A549 (cell line): ENCODE measurements at regions not wholly inside any gene's neighbourhood (a gene's known extent, or its start where the extent isn't known, plus 50 kb on each side); places are given as distances from the start of the nearest gene placed in this dataset.

Source experiments
- ATAC-seq, 2 experiments: fragments of 200-7000 bp in 1 of 2; fragments of >200 bp in 1 of 2; cut with Nextera tagmentation in 1 of 2; cut with Tn5 transposase in 1 of 2; 3 replicates each; pipeline versions ENCODE4 v1.8.0 to v1.9.1; 2018 to 2020; ENCODE audit warnings: mild to moderate bottlenecking in 1 of 2, moderate library complexity in 1 of 2
- CTCF ChIA-PET: fragments of 300-600 bp; sonication (Branson Sonifier 250); formaldehyde crosslinking; extraction: SDS; loops from one replicate; lab custom pipeline; 2021; ENCODE audit warnings: antibody characterized with exemption, inconsistent platforms; lab: Yijun Ruan, JAX
- POLR2A ChIA-PET: fragments of 350-600 bp; formaldehyde crosslinking; extraction: SDS; loops from one replicate; lab custom pipeline; 2021; ENCODE audit warnings: antibody characterized with exemption, inconsistent platforms; lab: Yijun Ruan, JAX
- DNase-seq, 2 experiments: peaks; one replicate each; pipeline versions ENCODE4 v3.0.0 to v3.0.0-alpha.2; 2011 to 2016; ENCODE audit warnings: low read depth in 1 of 2, low spot score in 1 of 2
- FAIRE-seq: peaks from 2 replicates; lab custom pipeline; 2011; peaks lifted over from hg19 to GRCh38; lab: Jason Lieb, UNC
- H3K27ac ChIP-seq, 2 experiments: fragments of >200 bp; sonication (Bioruptor Twin); formaldehyde crosslinking; 3 replicates each; pipeline ENCODE4 v1.5.1; 2016 to 2017
- H3K4me1 ChIP-seq: fragments of >200 bp; sonication (Bioruptor Twin); formaldehyde crosslinking; 3 replicates; pipeline ENCODE4 v1.6.1; 2016
- H3K4me2 ChIP-seq: fragments of >200 bp; sonication (Bioruptor Twin); formaldehyde crosslinking; 3 replicates; pipeline ENCODE4 v1.6.1; 2016
- H3K4me3 ChIP-seq: fragments of >200 bp; sonication (Bioruptor Twin); formaldehyde crosslinking; 3 replicates; pipeline ENCODE4 v1.5.1; 2016
- H3K9me3 ChIP-seq: fragments of >200 bp; sonication (Bioruptor Twin); formaldehyde crosslinking; 3 replicates; pipeline ENCODE4 v1.6.1; 2016
- ATOH8 ChIP-seq: fragments of 250-450 bp; sonication (Bioruptor Pico); IDR thresholded peaks from 2 replicates; pipeline ENCODE4 v1.5.0; 2020; ENCODE audit warnings: low read depth, mild to moderate bottlenecking, moderate library complexity
- CBX8 ChIP-seq: fragments of 200-600 bp; sonication (generic); IDR thresholded peaks from 2 replicates; pipeline ENCODE4 v1.6.1; 2016
- CHD2 ChIP-seq: fragments of 150-350 bp; IDR thresholded peaks from 2 replicates; pipeline ENCODE4 v1.6.1; 2014; ENCODE audit warnings: low read length; ENCODE audit not compliant: partially characterized antibody
- EHMT2 ChIP-seq: fragments of 200-600 bp; sonication (generic); IDR thresholded peaks from 2 replicates; pipeline ENCODE4 v1.6.1; 2016; ENCODE audit warnings: antibody characterized with exemption, low read depth, mild to moderate bottlenecking, moderate library complexity
- ELK1 ChIP-seq: fragments of 150-350 bp; IDR thresholded peaks from 2 replicates; pipeline ENCODE4 v1.6.1; 2014; ENCODE audit warnings: low read depth, mild to moderate bottlenecking, low read length
- ESRRA ChIP-seq: fragments of 150-350 bp; IDR thresholded peaks from 2 replicates; pipeline ENCODE4 v1.6.1; 2014; ENCODE audit warnings: mild to moderate bottlenecking, low read length, borderline replicate concordance
- FOSB ChIP-seq: fragments of 250-450 bp; sonication (Bioruptor Pico); IDR thresholded peaks from 2 replicates; pipeline ENCODE4 v1.5.0; 2020; ENCODE audit warnings: mild to moderate bottlenecking, moderate library complexity
- FOXS1 ChIP-seq: fragments of 250-450 bp; sonication (Bioruptor Pico); IDR thresholded peaks from 2 replicates; pipeline ENCODE4 v1.5.0; 2020; ENCODE audit warnings: mild to moderate bottlenecking, moderate library complexity
- GATA3 ChIP-seq: IDR thresholded peaks from 2 replicates; pipeline ENCODE4 v1.6.1; 2012; ENCODE audit warnings: borderline replicate concordance
- HDAC2 ChIP-seq: fragments of 200-600 bp; sonication (generic); IDR thresholded peaks from 2 replicates; pipeline ENCODE4 v1.6.1; 2016
- HEYL ChIP-seq: fragments of 250-450 bp; sonication (Bioruptor Pico); IDR thresholded peaks from 2 replicates; pipeline ENCODE4 v1.8.0; 2021; ENCODE audit warnings: mild to moderate bottlenecking, moderate library complexity
- JUN ChIP-seq, 2 experiments: fragments of >200 bp; sonication (Bioruptor Twin); formaldehyde crosslinking; IDR thresholded peaks; 2 replicates in 1 of 2; 3 replicates in 1 of 2; pipeline ENCODE4 v1.6.1; 2016 to 2017
- JUNB ChIP-seq: fragments of >200 bp; sonication (Bioruptor Twin); formaldehyde crosslinking; IDR thresholded peaks from 2 replicates; pipeline ENCODE4 v1.6.1; 2016
- MAX ChIP-seq: IDR thresholded peaks from 2 replicates; pipeline ENCODE4 v1.6.1; 2012
- MAZ ChIP-seq: fragments of 150-350 bp; IDR thresholded peaks from 2 replicates; pipeline ENCODE4 v1.6.1; 2014; ENCODE audit warnings: antibody characterized with exemption, low read depth, low read length, borderline replicate concordance
- MYC ChIP-seq: IDR thresholded peaks from 2 replicates; pipeline ENCODE4 v1.6.1; 2012; ENCODE audit warnings: mild to moderate bottlenecking, inconsistent platforms, low read length, improper control_type of control experiment, borderline replicate concordance
- POLR2AphosphoS2 ChIP-seq: conservative IDR thresholded peaks from 2 replicates; pipeline ENCODE4 v1.6.1; 2012; ENCODE audit warnings: low read length, improper control_type of control experiment, inconsistent platforms
- RAD21 ChIP-seq, 2 experiments: fragments of >200 bp in 1 of 2; sonication (Bioruptor Twin) in 1 of 2; formaldehyde crosslinking in 1 of 2; IDR thresholded peaks in 1 of 2; conservative IDR thresholded peaks in 1 of 2; 2 replicates in 1 of 2; 3 replicates in 1 of 2; pipeline ENCODE4 v1.6.1; 2012 to 2018; ENCODE audit warnings: inconsistent platforms in 1 of 2
- RCOR1 ChIP-seq: fragments of 150-350 bp; IDR thresholded peaks from 2 replicates; pipeline ENCODE4 v1.6.1; 2014; ENCODE audit warnings: antibody characterized with exemption, low read length, low read depth
- RFX5 ChIP-seq: fragments of 450-650 bp; IDR thresholded peaks from 2 replicates; pipeline ENCODE4 v1.7.1; 2014; ENCODE audit warnings: antibody characterized with exemption, mild to moderate bottlenecking, moderate library complexity
- SMC3 ChIP-seq: fragments of >200 bp; sonication (Bioruptor Twin); formaldehyde crosslinking; IDR thresholded peaks from 3 replicates; pipeline ENCODE4 v1.6.1; 2018; ENCODE audit warnings: inconsistent platforms
- TFCP2L1 ChIP-seq: fragments of 250-450 bp; sonication (Bioruptor Pico); IDR thresholded peaks from 2 replicates; pipeline ENCODE4 v1.5.0; 2021; ENCODE audit warnings: mild to moderate bottlenecking
- USF2 ChIP-seq: fragments of 450-650 bp; IDR thresholded peaks from 2 replicates; pipeline ENCODE4 v1.6.1; 2014; ENCODE audit warnings: antibody characterized with exemption
- ZNF302 ChIP-seq: fragments of 250-450 bp; sonication (Bioruptor Pico); IDR thresholded peaks from 2 replicates; pipeline ENCODE4 v1.9.0; 2021; ENCODE audit warnings: inconsistent platforms, mild to moderate bottlenecking, moderate library complexity
- WGBS: methylation state at CpG from one replicate; pipeline ENCODE4 v1.1.6; 2017; ENCODE audit errors: missing lambda C conversion rate; 5-methylcytosine and 5-hydroxymethylcytosine counted together
- TF ChIP-seq, protein P1 (sequence below): fragments of 250-450 bp; sonication (Bioruptor Pico); IDR thresholded peaks from 2 replicates; pipeline ENCODE4 v1.5.0; 2021; ENCODE audit warnings: mild to moderate bottlenecking, moderate library complexity, borderline replicate concordance

GRCh38 chr6:101266063-101266462 lies 127.4 kb upstream of the GRIK2 start:
- ATAC-seq (no peak), FAIRE-seq (no peak), DNase-seq (no peak)
- no peak overlapping the region for H3K27ac ChIP-seq
- POLR2A ChIA-PET, result no interaction called here
- H3K4me2 ChIP-seq, result no peak overlapping the region
- TF ChIP-seq JUN (IDR thresholded peaks at IDR 0.05) (no peak), ESRRA (no peak), CHD2 (no peak), FOSB (CRISPR knock-in tag) (no peak)
- 5% methylated on average over 2 of the region's 2 CpGs for WGBS
- no peak overlapping the region for H3K4me3 ChIP-seq
- H3K9me3 ChIP-seq, result no peaks in the 10 kb centered on the region
- no peaks in the 10 kb centered on the region for H3K4me1 ChIP-seq
- CTCF ChIA-PET, result no interaction called here

GRCh38 chr6:101268541-101268940 lies 125.0 kb upstream of the GRIK2 start:
- Histone ChIP-seq H3K4me1 (no peaks in the 10 kb centered on the region), H3K4me3 (no peak overlapping the region), H3K4me2 (no peak overlapping the region), H3K27ac (no peak overlapping the region), H3K9me3 (no peaks in the 10 kb centered on the region)
- POLR2A ChIA-PET, result interaction anchor here (0.6 kb wide), 1 partner anchor 384 kb away, joined by 3 read pairs; no protein-coding TSS in a partner anchor
- WGBS, result 18% methylated on average over 2 of the region's 2 CpGs
- CTCF ChIA-PET, result no interaction called here
- no peak for DNase-seq
- ATAC-seq, result no peak
- FAIRE-seq, result no peak
- TF ChIP-seq GATA3 (no peak), FOXS1 (CRISPR knock-in tag) (no peak), SMC3 (no peak), MAX (no peak), ELK1 (no peak), FOSB (CRISPR knock-in tag) (no peak), ZNF302 (CRISPR knock-in tag) (no peak), RAD21 (conservative IDR thresholded peaks at IDR 0.05 in 1 of 2, IDR thresholded peaks at IDR 0.05 in 1 of 2) (no peak), CBX8 (no peak), POLR2AphosphoS2 (no peak), TFCP2L1 (CRISPR knock-in tag) (no peak), RFX5 (no peak), ATOH8 (no peak), JUNB (no peak)

GRCh38 chr6:101275251-101275650 lies 118.3 kb upstream of the GRIK2 start:
- no peaks in the 10 kb centered on the region for H3K4me1 ChIP-seq
- 70% methylated on average over 5 of the region's 5 CpGs for WGBS
- POLR2A ChIA-PET, result no interaction called here
- CTCF ChIA-PET, result no interaction called here
- DNase-seq, result no peak
- no peak overlapping the region for H3K27ac ChIP-seq
- no peak for FAIRE-seq
- H3K4me2 ChIP-seq, result no peak overlapping the region
- no peak for ATAC-seq
- no peak for TF ChIP-seq RFX5
- no peak for TF ChIP-seq HDAC2
- no peak for TF ChIP-seq SMC3
- TF ChIP-seq HEYL (CRISPR knock-in tag), result no peak
- no peak for TF ChIP-seq MYC
- no peak for TF ChIP-seq RCOR1
- TF ChIP-seq GATA3, result no peak
- no peak for TF ChIP-seq MAX
- TF ChIP-seq USF2, result no peak
- TF ChIP-seq TFCP2L1 (CRISPR knock-in tag), result no peak
- no peak for TF ChIP-seq MAZ
- TF ChIP-seq, protein P1, sequence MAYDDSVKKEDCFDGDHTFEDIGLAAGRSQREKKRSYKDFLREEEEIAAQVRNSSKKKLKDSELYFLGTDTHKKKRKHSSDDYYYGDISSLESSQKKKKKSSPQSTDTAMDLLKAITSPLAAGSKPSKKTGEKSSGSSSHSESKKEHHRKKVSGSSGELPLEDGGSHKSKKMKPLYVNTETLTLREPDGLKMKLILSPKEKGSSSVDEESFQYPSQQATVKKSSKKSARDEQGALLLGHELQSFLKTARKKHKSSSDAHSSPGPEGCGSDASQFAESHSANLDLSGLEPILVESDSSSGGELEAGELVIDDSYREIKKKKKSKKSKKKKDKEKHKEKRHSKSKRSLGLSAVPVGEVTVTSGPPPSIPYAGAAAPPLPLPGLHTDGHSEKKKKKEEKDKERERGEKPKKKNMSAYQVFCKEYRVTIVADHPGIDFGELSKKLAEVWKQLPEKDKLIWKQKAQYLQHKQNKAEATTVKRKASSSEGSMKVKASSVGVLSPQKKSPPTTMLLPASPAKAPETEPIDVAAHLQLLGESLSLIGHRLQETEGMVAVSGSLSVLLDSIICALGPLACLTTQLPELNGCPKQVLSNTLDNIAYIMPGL (CRISPR knock-in tag), result no peak
- TF ChIP-seq EHMT2, result no peak
- TF ChIP-seq, all 56 proteins: peak for 0
- H3K4me3 ChIP-seq, result no peak overlapping the region
- no peaks in the 10 kb centered on the region for H3K9me3 ChIP-seq
